Lower lobe of right lung (tissue), 2 donors: ENCODE measurements at regions not wholly inside any gene's neighbourhood (a gene's known extent, or its start where the extent isn't known, plus 50 kb on each side); places are given as distances from the start of the nearest gene placed in this dataset.

Source experiments
- ATAC-seq, 2 donors: fragments of 200-7000 bp; cut with Tn5 transposase; one replicate each; pipeline ENCODE4 v1.9.1; 2020 to 2022; ENCODE audit warnings: mild to moderate bottlenecking in 2 of 2, moderate library complexity in 2 of 2
- DNase-seq: peaks from one replicate; pipeline ENCODE4 v3.0.0-alpha.2; 2020
- H3K27ac ChIP-seq: fragments of 200-600 bp; one replicate; pipeline ENCODE4 v1.8.0; 2022
- H3K27me3 ChIP-seq: fragments of 200-600 bp; one replicate; pipeline ENCODE4 v1.8.0; 2022; ENCODE audit warnings: low read depth
- H3K36me3 ChIP-seq: fragments of 200-600 bp; one replicate; pipeline ENCODE4 v1.8.0; 2022; ENCODE audit warnings: mild to moderate bottlenecking
- H3K4me1 ChIP-seq: fragments of 200-600 bp; one replicate; pipeline ENCODE4 v1.8.0; 2022
- H3K4me3 ChIP-seq: fragments of 200-600 bp; one replicate; pipeline ENCODE4 v1.8.0; 2022; ENCODE audit warnings: mild to moderate bottlenecking
- H3K9me3 ChIP-seq: fragments of 200-600 bp; one replicate; pipeline ENCODE4 v1.8.0; 2022
- intact Hi-C: fragments of 100-400 bp; cut with DNase I; formaldehyde crosslinking; loops from one replicate; pipeline ENCODE4 v1.11.0; 2022
- TF ChIP-seq, protein P1 (sequence below): fragments of 200-600 bp; IDR thresholded peaks from one replicate; pipeline ENCODE4 v1.8.0; 2022; ENCODE audit warnings: antibody characterized with exemption, mild to moderate bottlenecking
- donor health status: DM: no; HTN: yes; CAD: no; lungs with severe emphysema.

DNA sequence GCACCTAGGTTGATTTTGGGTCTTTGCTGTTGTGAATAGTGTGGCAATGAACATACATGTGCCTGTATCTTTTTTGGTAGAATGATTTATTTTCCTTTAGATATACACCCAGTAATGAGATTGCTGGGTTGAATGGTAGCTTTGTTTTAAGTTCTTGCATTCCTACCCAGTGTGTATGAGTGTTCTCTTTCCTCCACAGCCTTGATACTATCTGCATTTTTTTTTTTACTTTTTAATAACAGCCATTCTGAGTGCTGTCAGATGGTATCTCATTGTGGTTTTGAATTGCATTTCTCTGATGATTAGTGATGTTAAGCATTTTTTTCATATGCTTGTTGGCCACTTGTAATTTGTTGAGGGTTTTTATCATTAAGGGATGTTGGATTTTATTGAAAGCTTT is 351.8 kb upstream of the GNPDA2 start:
- no peaks in the 10 kb centered on the region for H3K9me3 ChIP-seq
- DNase-seq (no peak), ATAC-seq (no peak)
- H3K27ac ChIP-seq = no peak overlapping the region
- no peaks in the 10 kb centered on the region for H3K27me3 ChIP-seq
- TF ChIP-seq, protein P1, sequence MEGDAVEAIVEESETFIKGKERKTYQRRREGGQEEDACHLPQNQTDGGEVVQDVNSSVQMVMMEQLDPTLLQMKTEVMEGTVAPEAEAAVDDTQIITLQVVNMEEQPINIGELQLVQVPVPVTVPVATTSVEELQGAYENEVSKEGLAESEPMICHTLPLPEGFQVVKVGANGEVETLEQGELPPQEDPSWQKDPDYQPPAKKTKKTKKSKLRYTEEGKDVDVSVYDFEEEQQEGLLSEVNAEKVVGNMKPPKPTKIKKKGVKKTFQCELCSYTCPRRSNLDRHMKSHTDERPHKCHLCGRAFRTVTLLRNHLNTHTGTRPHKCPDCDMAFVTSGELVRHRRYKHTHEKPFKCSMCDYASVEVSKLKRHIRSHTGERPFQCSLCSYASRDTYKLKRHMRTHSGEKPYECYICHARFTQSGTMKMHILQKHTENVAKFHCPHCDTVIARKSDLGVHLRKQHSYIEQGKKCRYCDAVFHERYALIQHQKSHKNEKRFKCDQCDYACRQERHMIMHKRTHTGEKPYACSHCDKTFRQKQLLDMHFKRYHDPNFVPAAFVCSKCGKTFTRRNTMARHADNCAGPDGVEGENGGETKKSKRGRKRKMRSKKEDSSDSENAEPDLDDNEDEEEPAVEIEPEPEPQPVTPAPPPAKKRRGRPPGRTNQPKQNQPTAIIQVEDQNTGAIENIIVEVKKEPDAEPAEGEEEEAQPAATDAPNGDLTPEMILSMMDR = no peak
- no peaks in the 10 kb centered on the region for H3K4me1 ChIP-seq
- no peak overlapping the region for H3K4me3 ChIP-seq
- intact Hi-C loops = no loop called here
- no peaks in the 10 kb centered on the region for H3K36me3 ChIP-seq

DNA sequence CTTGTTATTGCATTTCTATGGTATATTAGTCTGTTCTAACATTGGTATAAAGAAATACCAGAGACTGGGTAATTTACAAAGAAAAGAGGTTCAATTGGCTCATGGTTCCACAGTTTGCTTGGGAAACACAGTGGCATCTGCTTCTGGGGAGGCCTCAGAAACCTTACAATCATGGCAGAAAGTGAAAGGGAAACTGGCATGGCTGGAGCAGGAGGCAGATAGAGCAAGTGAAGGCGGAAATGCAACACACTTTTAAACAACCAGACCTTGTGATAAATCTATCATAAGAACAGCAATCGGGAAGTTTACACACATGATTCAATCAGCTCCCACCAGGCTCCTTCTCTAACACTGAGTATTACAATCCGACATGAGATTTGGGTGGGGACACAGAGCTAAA is 346.6 kb upstream of the GNPDA2 start:
- TF ChIP-seq, protein P1 = no peak
- Histone ChIP-seq H3K9me3 (no peaks in the 10 kb centered on the region), H3K27me3 (no peaks in the 10 kb centered on the region), H3K4me1 (no peaks in the 10 kb centered on the region), H3K36me3 (no peaks in the 10 kb centered on the region), H3K27ac (no peak overlapping the region), H3K4me3 (no peak overlapping the region)
- intact Hi-C loops = no loop called here
- ATAC-seq (no peak), DNase-seq (no peak)

- ATAC-seq = no peak
These were observed 338.4 kb upstream of the GNPDA2 start for GRCh38 chr4:45064741-45065140.

DNA sequence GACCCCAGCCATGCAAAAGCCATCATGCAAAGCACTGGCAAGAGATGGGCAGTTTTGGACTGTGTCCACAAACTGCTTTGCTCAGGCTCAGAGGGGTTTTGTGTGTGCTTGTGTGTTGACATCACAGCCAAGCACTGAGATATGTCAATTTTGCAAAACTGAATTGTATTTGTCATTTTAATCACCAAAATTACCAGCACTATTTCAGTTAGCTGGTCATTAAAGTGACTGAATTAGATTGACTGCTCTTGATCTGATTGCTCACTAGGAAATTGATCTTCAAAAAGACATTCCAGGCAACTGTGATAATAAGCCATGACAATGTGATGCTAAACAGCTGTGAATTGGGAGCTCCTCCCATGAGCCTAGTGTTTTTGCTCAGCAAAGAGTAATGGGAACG is 337.3 kb upstream of the GNPDA2 start:
- no peaks in the 10 kb centered on the region for H3K9me3 ChIP-seq
- no peak overlapping the region for H3K27ac ChIP-seq
- H3K4me1 ChIP-seq = no peaks in the 10 kb centered on the region
- TF ChIP-seq, protein P1 = no peak
- intact Hi-C loops = no loop called here
- no peak overlapping the region for H3K4me3 ChIP-seq
- ATAC-seq (no peak), DNase-seq (no peak)
- H3K27me3 ChIP-seq = no peaks in the 10 kb centered on the region
- no peaks in the 10 kb centered on the region for H3K36me3 ChIP-seq

More at GRCh38 chr4:45064741-45065140, 338.4 kb upstream of the GNPDA2 start:
- Histone ChIP-seq H3K27ac (no peak overlapping the region), H3K4me3 (no peak overlapping the region), H3K9me3 (no peaks in the 10 kb centered on the region), H3K27me3 (no peaks in the 10 kb centered on the region), H3K36me3 (no peaks in the 10 kb centered on the region), H3K4me1 (no peaks in the 10 kb centered on the region)
- intact Hi-C loops = no loop called here
- TF ChIP-seq, protein P1 = no peak
- DNase-seq = no peak

- TF ChIP-seq, protein P1 = no peak
- DNase-seq = no peak
- H3K4me1 ChIP-seq = no peaks in the 10 kb centered on the region
- H3K4me3 ChIP-seq = no peak overlapping the region
- intact Hi-C loops = no loop called here
- no peak for ATAC-seq
- no peaks in the 10 kb centered on the region for H3K9me3 ChIP-seq
- H3K27ac ChIP-seq = no peak overlapping the region
- H3K36me3 ChIP-seq = no peaks in the 10 kb centered on the region
- H3K27me3 ChIP-seq = no peaks in the 10 kb centered on the region
These were observed 336.7 kb upstream of the GNPDA2 start for GRCh38 chr4:45062935-45063545.

- no peak for ATAC-seq
- no peak overlapping the region for H3K27ac ChIP-seq
- no peaks in the 10 kb centered on the region for H3K36me3 ChIP-seq
- DNase-seq = no peak
- TF ChIP-seq, protein P1 = no peak
- intact Hi-C loops = no loop called here
- H3K9me3 ChIP-seq = peaks cover 12% of the 10 kb centered on the region
- H3K27me3 ChIP-seq = no peaks in the 10 kb centered on the region
- H3K4me1 ChIP-seq = no peaks in the 10 kb centered on the region
- H3K4me3 ChIP-seq = no peak overlapping the region
These were observed 317.6 kb upstream of the GNPDA2 start for GRCh38 chr4:45043911-45044310.
